DOHH2 (cell line): ENCODE measurements at regions not wholly inside any gene's neighbourhood (a gene's known extent, or its start where the extent isn't known, plus 50 kb on each side); places are given as distances from the start of the nearest gene placed in this dataset.

Experiments used
- CTCF ChIP-seq: fragments of 200-600 bp; sonication (generic); IDR thresholded peaks from one replicate; pipeline ENCODE4 v1.5.1; 2014; ENCODE audit warnings: antibody characterized with exemption, mild to moderate bottlenecking, low read depth, low read length; ENCODE audit not compliant: poor library complexity, severe bottlenecking
- EZH2phosphoT487 ChIP-seq: fragments of 200-600 bp; sonication (generic); IDR thresholded peaks from 2 replicates; pipeline ENCODE4 v1.6.1; 2017; ENCODE audit warnings: borderline replicate concordance, mild to moderate bottlenecking, antibody characterized with exemption, low read length, moderate library complexity, mixed read lengths

- TF ChIP-seq CTCF (no peak), EZH2phosphoT487 (no peak)
These were observed 310.2 kb downstream of the ASMT start for GRCh38 chrX:1925053-1925481.
